GM23338 (cell line): ENCODE measurements at regions not wholly inside any gene's neighbourhood (a gene's known extent, or its start where the extent isn't known, plus 50 kb on each side); places are given as distances from the start of the nearest gene placed in this dataset.

Experiments used
- ATAC-seq: fragments of 200-7000 bp; cut with Tn5 transposase; 3 replicates; pipeline ENCODE4 v1.9.1; 2020
- DNase-seq: peaks from one replicate; pipeline ENCODE4 v3.0.0-alpha.2; 2015; ENCODE audit warnings: low spot score
- H2AFZ ChIP-seq: fragments of 200-600 bp; sonication (generic); 2 replicates; pipeline ENCODE4 v1.8.0; 2016; ENCODE audit warnings: antibody characterized with exemption, mild to moderate bottlenecking, moderate library complexity
- H3F3A ChIP-seq: fragments of 200-600 bp; sonication (generic); replicated peaks from 2 replicates; pipeline ENCODE4 v1.8.0; 2017; ENCODE audit warnings: antibody characterized with exemption, mixed run types, low read depth
- H3K27ac ChIP-seq: fragments of 200-600 bp; sonication (generic); 2 replicates; pipeline ENCODE4 v1.6.1; 2016; ENCODE audit warnings: low read depth
- H3K27me3 ChIP-seq: fragments of 200-600 bp; sonication (generic); 2 replicates; pipeline ENCODE4 v1.8.0; 2016; ENCODE audit warnings: mild to moderate bottlenecking, mixed run types, moderate library complexity; ENCODE audit not compliant: insufficient read depth
- H3K36me3 ChIP-seq: fragments of 200-600 bp; sonication (generic); 2 replicates; pipeline ENCODE4 v1.8.0; 2016; ENCODE audit warnings: mild to moderate bottlenecking; ENCODE audit not compliant: insufficient read depth
- H3K4me1 ChIP-seq: fragments of 200-600 bp; sonication (generic); 2 replicates; pipeline ENCODE4 v1.8.0; 2016; ENCODE audit warnings: mild to moderate bottlenecking, moderate library complexity; ENCODE audit not compliant: insufficient read depth
- H3K4me2 ChIP-seq: fragments of 200-600 bp; sonication (generic); 2 replicates; pipeline ENCODE4 v1.7.1; 2017; ENCODE audit warnings: mixed run types
- H3K4me3 ChIP-seq: fragments of 200-600 bp; sonication (generic); 2 replicates; pipeline ENCODE4 v1.6.1; 2016; ENCODE audit warnings: mixed run types
- H3K79me2 ChIP-seq: fragments of 200-600 bp; sonication (generic); replicated peaks from 2 replicates; pipeline ENCODE4 v1.8.0; 2017; ENCODE audit warnings: mild to moderate bottlenecking; ENCODE audit not compliant: insufficient read depth
- H3K9me2 ChIP-seq: fragments of 200-600 bp; sonication (generic); 2 replicates; pipeline ENCODE4 v1.8.0; 2017; ENCODE audit not compliant: insufficient read depth
- H4K20me1 ChIP-seq: fragments of 200-600 bp; sonication (generic); replicated peaks from 2 replicates; pipeline ENCODE4 v1.8.0; 2017; ENCODE audit warnings: mild to moderate bottlenecking; ENCODE audit not compliant: insufficient read depth
- H3K27ac Mint-ChIP-seq: 2 replicates; pipeline ENCODE4 v1.8.0; 2020; ENCODE audit warnings: inconsistent platforms, mild to moderate bottlenecking, moderate library complexity, mixed read lengths
- H3K27me3 Mint-ChIP-seq: 3 replicates; pipeline ENCODE4 v1.8.0; 2022; ENCODE audit warnings: low read depth, mild to moderate bottlenecking, moderate library complexity, mixed read lengths, inconsistent platforms; ENCODE audit not compliant: insufficient read depth, poor library complexity
- H3K36me3 Mint-ChIP-seq: 3 replicates; pipeline ENCODE4 v1.8.0; 2021; ENCODE audit warnings: low read depth, mild to moderate bottlenecking, inconsistent platforms, moderate library complexity, mixed read lengths
- H3K4me1 Mint-ChIP-seq: 3 replicates; pipeline ENCODE4 v1.8.0; 2020; ENCODE audit warnings: mild to moderate bottlenecking, inconsistent platforms, mixed read lengths
- H3K4me3 Mint-ChIP-seq: 3 replicates; pipeline ENCODE4 v1.8.0; 2021; ENCODE audit warnings: moderate library complexity, mild to moderate bottlenecking, inconsistent platforms, mixed read lengths
- H3K9me3 Mint-ChIP-seq: 3 replicates; pipeline ENCODE4 v1.8.0; 2020; ENCODE audit warnings: moderate library complexity, mild to moderate bottlenecking, inconsistent platforms, mixed read lengths
- CREB1 ChIP-seq: fragments of 250-450 bp; sonication (Bioruptor Pico); IDR thresholded peaks from 2 replicates; pipeline ENCODE4 v1.5.0; 2020; ENCODE audit warnings: low read depth, mild to moderate bottlenecking, moderate library complexity
- CTCF ChIP-seq, 2 experiments: fragments of 200-600 bp in 1 of 2; sonication (generic) in 1 of 2; conservative IDR thresholded peaks; 2 replicates each; pipeline versions ENCODE4 v1.5.1 to v1.6.1; 2016 to 2017; ENCODE audit warnings: antibody characterized with exemption in 2 of 2, low read depth in 2 of 2, mild to moderate bottlenecking in 2 of 2, moderate library complexity in 1 of 2
- EZH2 ChIP-seq: fragments of 200-600 bp; sonication (generic); IDR thresholded peaks from one replicate; pipeline ENCODE4 v1.8.0; 2017; ENCODE audit warnings: antibody characterized with exemption, mild to moderate bottlenecking, low read depth; ENCODE audit not compliant: unreplicated experiment
- EZH2phosphoT487 ChIP-seq: fragments of 200-600 bp; sonication (generic); IDR thresholded peaks from one replicate; pipeline ENCODE4 v1.8.1; 2018; ENCODE audit warnings: antibody characterized with exemption; ENCODE audit not compliant: unreplicated experiment
- JUNB ChIP-seq: IDR thresholded peaks from one replicate; pipeline ENCODE4 v1.6.1; 2016; ENCODE audit warnings: antibody characterized with exemption; ENCODE audit not compliant: unreplicated experiment
- POLR2AphosphoS5 ChIP-seq: IDR thresholded peaks from 2 replicates; pipeline ENCODE4 v1.6.1; 2016; ENCODE audit warnings: antibody characterized with exemption, low read depth
- REST ChIP-seq: IDR thresholded peaks from one replicate; pipeline ENCODE4 v1.6.1; 2018; ENCODE audit warnings: antibody characterized with exemption; ENCODE audit not compliant: unreplicated experiment
- STAT1 ChIP-seq: IDR thresholded peaks from one replicate; pipeline ENCODE4 v1.6.1; 2016; ENCODE audit warnings: antibody characterized with exemption; ENCODE audit not compliant: unreplicated experiment
- ZNF331 ChIP-seq: fragments of 250-450 bp; sonication (Bioruptor Pico); IDR thresholded peaks from 2 replicates; pipeline ENCODE4 v1.5.0; 2020; ENCODE audit warnings: low read depth, mild to moderate bottlenecking, moderate library complexity
- TF ChIP-seq, protein P1 (sequence below): IDR thresholded peaks from 2 replicates; pipeline ENCODE4 v1.6.1; 2016; ENCODE audit warnings: antibody characterized with exemption

- no peak for TF ChIP-seq POLR2AphosphoS5
- no peak for TF ChIP-seq CTCF (conservative IDR thresholded peaks at IDR 0.05; ENCODE audit: low read depth in 2 of 2)
- TF ChIP-seq, protein P1, sequence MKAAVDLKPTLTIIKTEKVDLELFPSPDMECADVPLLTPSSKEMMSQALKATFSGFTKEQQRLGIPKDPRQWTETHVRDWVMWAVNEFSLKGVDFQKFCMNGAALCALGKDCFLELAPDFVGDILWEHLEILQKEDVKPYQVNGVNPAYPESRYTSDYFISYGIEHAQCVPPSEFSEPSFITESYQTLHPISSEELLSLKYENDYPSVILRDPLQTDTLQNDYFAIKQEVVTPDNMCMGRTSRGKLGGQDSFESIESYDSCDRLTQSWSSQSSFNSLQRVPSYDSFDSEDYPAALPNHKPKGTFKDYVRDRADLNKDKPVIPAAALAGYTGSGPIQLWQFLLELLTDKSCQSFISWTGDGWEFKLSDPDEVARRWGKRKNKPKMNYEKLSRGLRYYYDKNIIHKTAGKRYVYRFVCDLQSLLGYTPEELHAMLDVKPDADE: no peak
- no peak for TF ChIP-seq EZH2
- no peak for TF ChIP-seq REST
- TF ChIP-seq ZNF331 (CRISPR knock-in tag): no peak
- no peak for TF ChIP-seq STAT1
- no peak for TF ChIP-seq CREB1 (CRISPR knock-in tag)
- no peak for TF ChIP-seq EZH2phosphoT487
Measured at GRCh38 chr1:55490547-55490946, 275.4 kb upstream of the USP24 start (continued).

DNA sequence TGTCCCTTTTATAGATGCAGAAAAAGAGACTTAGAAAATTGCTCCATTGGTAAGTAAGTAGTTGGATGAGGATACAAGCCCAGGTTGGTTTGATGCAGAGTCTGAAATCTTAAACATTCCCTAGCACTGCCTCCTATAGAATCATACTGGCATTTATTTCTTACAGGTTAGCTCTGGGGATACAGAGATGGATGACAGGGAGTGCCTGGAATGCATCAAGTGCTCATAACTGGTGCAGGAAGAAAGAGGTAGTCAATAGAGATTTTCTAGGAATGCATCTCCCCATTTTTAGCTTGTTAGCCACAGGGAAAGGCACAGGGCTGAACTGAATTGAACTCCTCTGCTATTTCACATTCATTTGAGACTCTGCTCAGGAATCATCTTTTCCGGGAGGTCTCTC is 269.0 kb upstream of the USP24 start:
- H3K4me1 Mint-ChIP-seq: no peaks in the 10 kb centered on the region
- Histone ChIP-seq H4K20me1 (no peaks in the 10 kb centered on the region), H3K79me2 (no peaks in the 10 kb centered on the region), H3K36me3 (no peaks in the 10 kb centered on the region), H3F3A (no peaks in the 10 kb centered on the region), H3K27ac (no peak overlapping the region), H3K4me2 (no peak overlapping the region), H3K4me1 (no peaks in the 10 kb centered on the region), H3K9me2 (no peaks in the 10 kb centered on the region), H3K27me3 (no peaks in the 10 kb centered on the region), H2AFZ (no peak overlapping the region), H3K4me3 (no peak overlapping the region)
- H3K27me3 Mint-ChIP-seq: no peaks in the 10 kb centered on the region
- H3K36me3 Mint-ChIP-seq: no peaks in the 10 kb centered on the region
- ATAC-seq (no peak), DNase-seq (peak; percentile 6)
- no peak overlapping the region for H3K27ac Mint-ChIP-seq
- H3K4me3 Mint-ChIP-seq: no peak overlapping the region
- H3K9me3 Mint-ChIP-seq: no peaks in the 10 kb centered on the region
- no peak for TF ChIP-seq JUNB
- no peak for TF ChIP-seq POLR2AphosphoS5
- no peak for TF ChIP-seq STAT1
- no peak for TF ChIP-seq EZH2phosphoT487
